ENCODE measurements at regions not wholly inside any gene's neighbourhood (a gene's known extent, or its start where the extent isn't known, plus 50 kb on each side); places are given as distances from the start of the nearest gene placed in this dataset.

DNA sequence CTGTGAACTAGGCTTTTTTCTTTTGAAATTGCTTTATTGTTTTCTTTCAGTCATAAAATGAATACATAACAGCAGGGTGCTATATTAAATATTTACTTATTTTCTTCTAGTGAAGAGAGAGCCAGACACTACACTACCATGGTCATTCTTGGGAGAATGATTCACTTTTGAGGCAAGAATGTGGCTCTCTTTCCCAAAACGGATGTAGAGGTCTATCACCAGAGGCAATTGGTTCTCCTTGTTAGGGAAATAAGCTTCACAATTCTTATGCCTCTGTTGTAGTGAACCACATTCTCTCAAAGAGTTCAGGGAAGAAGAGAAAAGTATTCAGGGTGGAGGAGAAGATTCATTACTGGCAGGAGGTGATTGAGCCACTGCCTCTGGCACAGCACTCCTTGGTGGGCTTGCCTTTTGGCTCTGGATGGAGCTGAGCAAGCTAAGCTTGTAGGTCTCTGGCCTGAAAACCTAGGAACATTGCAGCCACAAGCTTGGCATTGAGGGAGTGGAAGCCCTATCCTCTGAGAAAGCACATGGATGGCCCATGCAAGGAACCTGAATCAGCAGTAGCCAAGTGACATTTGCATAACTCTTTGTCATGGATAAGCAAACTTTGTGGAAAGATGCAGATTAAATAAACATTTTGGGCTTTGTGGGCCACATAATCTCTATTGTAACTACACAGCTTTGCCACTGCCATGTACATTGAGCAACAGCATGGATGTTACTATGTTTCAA lies 179.0 kb upstream of the TNC start:
- H3K4me1 ChIP-seq (ENCODE audit: insufficient read depth), result no peaks in the 10 kb centered on the region
- no peak overlapping the region for H3K27ac ChIP-seq
- TF ChIP-seq, protein P1, sequence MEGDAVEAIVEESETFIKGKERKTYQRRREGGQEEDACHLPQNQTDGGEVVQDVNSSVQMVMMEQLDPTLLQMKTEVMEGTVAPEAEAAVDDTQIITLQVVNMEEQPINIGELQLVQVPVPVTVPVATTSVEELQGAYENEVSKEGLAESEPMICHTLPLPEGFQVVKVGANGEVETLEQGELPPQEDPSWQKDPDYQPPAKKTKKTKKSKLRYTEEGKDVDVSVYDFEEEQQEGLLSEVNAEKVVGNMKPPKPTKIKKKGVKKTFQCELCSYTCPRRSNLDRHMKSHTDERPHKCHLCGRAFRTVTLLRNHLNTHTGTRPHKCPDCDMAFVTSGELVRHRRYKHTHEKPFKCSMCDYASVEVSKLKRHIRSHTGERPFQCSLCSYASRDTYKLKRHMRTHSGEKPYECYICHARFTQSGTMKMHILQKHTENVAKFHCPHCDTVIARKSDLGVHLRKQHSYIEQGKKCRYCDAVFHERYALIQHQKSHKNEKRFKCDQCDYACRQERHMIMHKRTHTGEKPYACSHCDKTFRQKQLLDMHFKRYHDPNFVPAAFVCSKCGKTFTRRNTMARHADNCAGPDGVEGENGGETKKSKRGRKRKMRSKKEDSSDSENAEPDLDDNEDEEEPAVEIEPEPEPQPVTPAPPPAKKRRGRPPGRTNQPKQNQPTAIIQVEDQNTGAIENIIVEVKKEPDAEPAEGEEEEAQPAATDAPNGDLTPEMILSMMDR (IDR thresholded peaks at IDR 0.05), result no peak
- TF ChIP-seq POLR2A (IDR thresholded peaks at IDR 0.05) (no peak), EP300 (IDR thresholded peaks at IDR 0.05) (no peak)
- WGBS, 3 donors, result 25 to 50% (median 35%) methylated on average over 1 of the region's 1 CpG
- no peaks in the 10 kb centered on the region for H3K27me3 ChIP-seq
- no peak overlapping the region for H3K4me3 ChIP-seq
- no peaks in the 10 kb centered on the region for H3K36me3 ChIP-seq
- H3K9me3 ChIP-seq, result no peaks in the 10 kb centered on the region
- DNase-seq, result no peak
- intact Hi-C loops (cut with DNase I), result no loop called here

DNA sequence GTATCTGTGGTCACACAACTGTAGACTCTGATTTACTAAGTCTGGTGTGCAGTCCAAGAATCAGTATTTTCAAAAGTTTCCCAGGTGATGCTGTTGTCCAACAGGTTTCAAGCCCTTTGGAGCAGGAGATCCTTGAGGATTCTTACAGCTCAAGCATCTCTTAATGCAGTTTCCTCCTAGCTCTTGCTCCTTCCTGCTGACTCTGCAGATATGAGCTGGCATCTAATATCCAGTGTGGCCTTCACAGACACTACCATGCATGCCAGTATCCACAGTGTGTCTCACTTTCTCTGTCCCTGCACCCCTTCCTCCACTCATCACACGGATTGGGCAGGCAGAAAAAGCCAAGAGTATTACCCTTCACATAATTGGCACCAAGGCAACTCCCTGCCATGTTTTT lies 182.2 kb upstream of the TNC start:
- no peaks in the 10 kb centered on the region for H3K4me1 ChIP-seq (ENCODE audit: insufficient read depth)
- intact Hi-C loops (cut with DNase I), result no loop called here
- no peak for DNase-seq
- H3K36me3 ChIP-seq, result no peaks in the 10 kb centered on the region
- H3K27ac ChIP-seq, result no peak overlapping the region
- TF ChIP-seq, protein P1 (IDR thresholded peaks at IDR 0.05), result no peak
- TF ChIP-seq EP300 (IDR thresholded peaks at IDR 0.05), result no peak
- no peak for TF ChIP-seq POLR2A (IDR thresholded peaks at IDR 0.05)
- H3K27me3 ChIP-seq, result no peaks in the 10 kb centered on the region
- WGBS, 3 donors, result 64 to 74% (median 65%) methylated on average over 1 of the region's 1 CpG
- no peak overlapping the region for H3K4me3 ChIP-seq
- H3K9me3 ChIP-seq, result no peaks in the 10 kb centered on the region

DNA sequence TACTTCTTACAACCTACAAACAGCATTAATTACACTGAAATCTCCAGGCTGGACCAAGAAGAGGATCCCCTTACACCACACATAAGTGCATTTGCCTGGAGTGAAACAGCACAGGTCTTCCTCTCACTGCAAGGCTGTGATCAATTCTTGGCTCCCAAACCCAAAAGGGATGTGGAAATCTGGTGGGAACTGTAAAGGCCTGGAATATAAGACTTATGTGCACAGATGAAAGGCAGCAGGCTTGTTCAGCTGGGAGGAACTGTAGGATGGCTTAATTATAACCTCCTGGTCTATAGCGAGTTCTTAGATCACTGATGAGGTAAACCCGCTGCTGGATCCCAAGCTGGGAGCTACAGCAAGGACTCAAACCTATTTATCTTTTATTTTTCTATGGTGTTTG lies 182.9 kb upstream of the TNC start:
- Histone ChIP-seq H3K36me3 (no peaks in the 10 kb centered on the region), H3K27me3 (no peaks in the 10 kb centered on the region), H3K9me3 (no peaks in the 10 kb centered on the region), H3K4me1 (ENCODE audit: insufficient read depth) (no peaks in the 10 kb centered on the region), H3K4me3 (no peak overlapping the region), H3K27ac (no peak overlapping the region)
- TF ChIP-seq POLR2A (IDR thresholded peaks at IDR 0.05), result no peak
- TF ChIP-seq, protein P1 (IDR thresholded peaks at IDR 0.05), result no peak
- TF ChIP-seq EP300 (IDR thresholded peaks at IDR 0.05), result no peak
- intact Hi-C loops (cut with DNase I), result no loop called here
- no peak for DNase-seq
- 62 to 80% (median 72%) methylated on average over 2 of the region's 2 CpGs for WGBS, 3 donors

DNA sequence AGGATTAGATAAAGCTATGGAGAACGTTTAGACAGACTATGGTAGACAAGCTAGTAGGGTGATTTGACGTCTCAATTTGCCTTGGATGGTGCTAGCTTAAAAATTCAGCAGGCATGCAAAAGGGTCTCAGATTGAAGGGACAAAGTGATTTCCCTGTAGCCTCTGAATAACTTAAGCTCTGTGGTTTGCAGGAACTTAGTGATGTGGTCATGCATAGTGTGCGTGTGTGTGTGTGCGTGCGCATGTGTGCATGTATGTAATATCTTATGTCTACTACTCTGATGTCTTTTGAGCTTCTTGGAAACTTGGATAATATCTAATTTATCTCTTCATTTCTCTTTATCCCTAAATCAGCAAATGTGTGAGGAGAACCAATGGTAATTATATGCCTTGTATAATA lies 183.6 kb upstream of the TNC start:
- Histone ChIP-seq H3K4me1 (ENCODE audit: insufficient read depth) (no peaks in the 10 kb centered on the region), H3K27ac (no peak overlapping the region), H3K9me3 (no peaks in the 10 kb centered on the region), H3K4me3 (no peak overlapping the region), H3K36me3 (no peaks in the 10 kb centered on the region), H3K27me3 (no peaks in the 10 kb centered on the region)
- DNase-seq, result no peak
- intact Hi-C loops (cut with DNase I), result no loop called here
- no peak for TF ChIP-seq EP300 (IDR thresholded peaks at IDR 0.05)
- no peak for TF ChIP-seq POLR2A (IDR thresholded peaks at IDR 0.05)
- TF ChIP-seq, protein P1 (IDR thresholded peaks at IDR 0.05), result no peak
- WGBS, 3 donors, result 75% methylated on average over 5 of the region's 5 CpGs
